GM12873 (cell line): ENCODE measurements at regions not wholly inside any gene's neighbourhood (a gene's known extent, or its start where the extent isn't known, plus 50 kb on each side); places are given as distances from the start of the nearest gene placed in this dataset.

ENCODE experiments used
- TF ChIP-seq, protein P1 (sequence below): IDR thresholded peaks from 2 replicates; pipeline ENCODE4 v1.5.1; 2012; ENCODE audit warnings: low read depth, mild to moderate bottlenecking, moderate library complexity, low read length, control low read depth; ENCODE audit not compliant: insufficient read depth; ENCODE audit errors: missing control alignments

DNA sequence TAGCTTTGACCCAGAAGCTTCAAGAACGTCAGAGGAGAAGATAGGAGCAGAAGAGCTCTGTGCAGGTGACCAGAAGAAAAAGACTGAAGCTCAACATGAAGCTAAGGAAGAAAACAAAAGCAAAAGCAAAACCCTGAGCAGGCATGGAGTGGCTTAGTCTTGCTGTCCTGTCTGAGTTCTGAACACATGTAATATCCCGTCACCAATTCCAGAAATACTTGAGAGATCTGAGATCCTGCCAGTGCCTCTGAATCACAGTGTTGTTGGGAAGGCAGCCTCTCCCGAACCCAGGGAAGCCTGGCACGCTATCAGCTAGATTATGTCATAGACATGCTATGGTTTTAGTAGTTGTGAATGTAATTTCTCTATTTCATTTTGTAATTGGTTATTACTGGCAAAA is 235.7 kb downstream of the ICE1 start:
- TF ChIP-seq, protein P1, sequence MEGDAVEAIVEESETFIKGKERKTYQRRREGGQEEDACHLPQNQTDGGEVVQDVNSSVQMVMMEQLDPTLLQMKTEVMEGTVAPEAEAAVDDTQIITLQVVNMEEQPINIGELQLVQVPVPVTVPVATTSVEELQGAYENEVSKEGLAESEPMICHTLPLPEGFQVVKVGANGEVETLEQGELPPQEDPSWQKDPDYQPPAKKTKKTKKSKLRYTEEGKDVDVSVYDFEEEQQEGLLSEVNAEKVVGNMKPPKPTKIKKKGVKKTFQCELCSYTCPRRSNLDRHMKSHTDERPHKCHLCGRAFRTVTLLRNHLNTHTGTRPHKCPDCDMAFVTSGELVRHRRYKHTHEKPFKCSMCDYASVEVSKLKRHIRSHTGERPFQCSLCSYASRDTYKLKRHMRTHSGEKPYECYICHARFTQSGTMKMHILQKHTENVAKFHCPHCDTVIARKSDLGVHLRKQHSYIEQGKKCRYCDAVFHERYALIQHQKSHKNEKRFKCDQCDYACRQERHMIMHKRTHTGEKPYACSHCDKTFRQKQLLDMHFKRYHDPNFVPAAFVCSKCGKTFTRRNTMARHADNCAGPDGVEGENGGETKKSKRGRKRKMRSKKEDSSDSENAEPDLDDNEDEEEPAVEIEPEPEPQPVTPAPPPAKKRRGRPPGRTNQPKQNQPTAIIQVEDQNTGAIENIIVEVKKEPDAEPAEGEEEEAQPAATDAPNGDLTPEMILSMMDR: no peak

DNA sequence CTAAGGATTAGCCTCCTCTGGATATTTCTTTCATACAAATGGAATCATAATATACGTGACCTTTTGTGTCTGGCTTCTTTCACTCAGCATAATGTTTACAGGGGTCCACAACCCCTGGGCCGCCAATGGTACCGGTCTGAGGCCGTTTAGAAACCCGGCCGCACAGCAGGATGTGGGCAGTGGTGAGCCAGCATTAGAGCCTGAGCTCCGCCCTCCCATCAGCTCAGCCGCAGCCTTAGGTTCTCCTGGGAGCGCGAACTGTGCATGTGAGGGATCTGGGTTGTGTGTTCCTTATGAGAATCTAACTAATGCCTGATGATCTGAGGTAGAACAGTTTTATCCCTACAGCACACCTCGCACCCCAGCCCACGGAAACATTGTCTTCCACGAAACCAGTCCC is 229.7 kb downstream of the ICE1 start:
- TF ChIP-seq, protein P1: no peak

DNA sequence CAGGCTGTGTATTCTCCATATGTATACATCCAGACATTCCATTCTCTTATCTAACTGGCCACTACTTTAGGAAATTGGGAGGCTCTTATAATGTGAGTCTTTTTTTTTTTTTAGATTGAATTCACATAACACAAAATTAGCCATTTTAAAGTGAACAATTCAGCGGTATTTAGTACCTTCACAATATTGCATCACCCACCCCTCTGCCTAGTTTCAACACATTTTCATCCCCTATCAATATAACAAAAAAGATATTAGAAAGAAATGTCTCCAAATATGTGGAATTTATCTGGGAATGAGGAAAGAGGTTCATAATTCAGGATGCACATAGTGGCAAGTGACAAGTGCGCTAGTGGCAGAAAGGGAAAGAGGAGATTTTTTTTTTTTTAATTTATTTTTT is 228.5 kb downstream of the ICE1 start:
- TF ChIP-seq, protein P1: no peak

DNA sequence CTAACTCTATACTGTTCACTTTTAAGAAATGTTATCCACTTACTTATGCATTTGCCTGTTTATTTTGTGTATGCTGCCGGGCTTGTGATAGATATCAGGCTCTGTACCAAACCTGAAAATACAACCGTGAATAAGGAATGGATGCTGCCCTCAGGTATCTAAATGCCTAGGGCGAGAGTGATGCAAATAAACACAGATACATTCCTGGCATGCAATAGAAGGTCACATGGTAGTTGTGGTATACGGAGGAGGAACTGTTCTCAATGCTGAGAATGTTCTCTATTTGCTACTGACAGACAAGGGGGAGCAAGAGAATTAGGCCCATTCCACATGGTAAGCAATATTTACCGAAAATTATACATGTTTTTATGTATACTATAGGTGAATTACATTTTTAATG is 227.8 kb downstream of the ICE1 start:
- TF ChIP-seq, protein P1: no peak

DNA sequence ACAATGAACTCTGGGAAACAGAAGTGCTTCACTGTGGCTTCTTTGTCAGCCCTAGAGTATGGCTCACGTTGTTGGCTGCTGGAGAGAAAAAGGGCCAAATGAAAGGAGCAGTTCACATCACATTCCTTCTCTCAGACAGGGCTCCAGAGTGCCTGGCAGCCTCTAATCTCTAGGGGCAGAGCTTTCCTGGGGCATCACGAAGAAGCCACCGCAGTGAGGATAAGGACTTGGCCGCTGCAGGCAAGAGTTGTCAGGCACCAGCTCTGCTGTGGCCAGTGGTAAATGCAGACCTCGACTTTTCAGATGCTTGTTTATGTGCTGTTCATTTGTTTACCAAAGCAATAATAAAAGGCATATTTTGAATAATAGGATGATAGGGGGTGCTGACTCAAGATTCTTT is 227.2 kb downstream of the ICE1 start:
- TF ChIP-seq, protein P1: no peak

DNA sequence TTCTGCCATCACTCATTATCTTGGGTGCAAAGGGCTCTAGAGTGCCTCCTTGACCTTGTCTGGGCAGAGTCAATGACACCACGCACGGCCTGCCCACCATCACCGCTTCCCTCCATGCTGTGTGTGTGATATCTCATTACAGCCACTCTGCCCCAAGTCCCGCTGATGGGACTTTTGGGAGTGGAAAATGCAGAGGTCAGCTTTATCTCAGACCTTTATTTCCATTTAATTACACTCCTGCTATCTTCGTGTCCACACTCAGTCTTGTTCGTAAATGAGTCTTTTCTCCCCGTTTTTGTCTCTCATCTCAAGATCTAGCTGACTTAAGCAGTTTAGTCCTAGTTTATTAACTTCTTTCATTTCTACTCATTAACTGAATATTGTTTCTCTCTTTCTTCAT is 226.2 kb downstream of the ICE1 start:
- TF ChIP-seq, protein P1: no peak

DNA sequence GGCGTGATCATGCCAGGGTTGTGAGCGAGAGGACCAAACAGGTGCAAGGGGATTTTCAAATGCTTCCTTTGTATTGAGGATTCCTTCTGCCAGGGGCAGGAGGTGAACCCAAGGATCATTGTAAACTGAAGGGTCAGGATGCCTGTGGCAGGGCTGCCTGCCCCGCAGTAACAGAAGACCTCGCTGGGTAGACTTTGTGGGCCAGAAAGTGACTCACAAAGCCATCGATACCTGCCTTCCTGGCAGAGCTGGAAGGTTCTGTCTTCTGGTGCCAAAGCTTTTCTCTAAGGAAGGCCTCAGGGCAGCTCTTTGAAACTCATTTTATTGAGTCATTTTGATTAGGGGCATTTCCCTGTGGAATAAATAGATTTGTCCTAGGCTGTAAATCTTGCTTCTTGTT is 223.4 kb downstream of the ICE1 start:
- TF ChIP-seq, protein P1: no peak
